Body of pancreas (tissue), 4 donors: ENCODE measurements at regions not wholly inside any gene's neighbourhood (a gene's known extent, or its start where the extent isn't known, plus 50 kb on each side); places are given as distances from the start of the nearest gene placed in this dataset.

Experiments used
- CTCF ChIP-seq, 7 experiments: fragments of 450-650 bp in 4 of 7; fragments of 200-600 bp in 3 of 7; sonication (generic) in 3 of 7; IDR thresholded peaks; one replicate each; pipeline ENCODE4 v1.5.1; 2016 to 2019; ENCODE audit warnings: antibody characterized with exemption in 7 of 7
- POLR2A ChIP-seq, 3 donors: fragments of 450-650 bp; IDR thresholded peaks; one replicate each; pipeline ENCODE4 v1.6.1; 2016; ENCODE audit warnings: antibody characterized with exemption in 3 of 3, mild to moderate bottlenecking in 2 of 3

DNA sequence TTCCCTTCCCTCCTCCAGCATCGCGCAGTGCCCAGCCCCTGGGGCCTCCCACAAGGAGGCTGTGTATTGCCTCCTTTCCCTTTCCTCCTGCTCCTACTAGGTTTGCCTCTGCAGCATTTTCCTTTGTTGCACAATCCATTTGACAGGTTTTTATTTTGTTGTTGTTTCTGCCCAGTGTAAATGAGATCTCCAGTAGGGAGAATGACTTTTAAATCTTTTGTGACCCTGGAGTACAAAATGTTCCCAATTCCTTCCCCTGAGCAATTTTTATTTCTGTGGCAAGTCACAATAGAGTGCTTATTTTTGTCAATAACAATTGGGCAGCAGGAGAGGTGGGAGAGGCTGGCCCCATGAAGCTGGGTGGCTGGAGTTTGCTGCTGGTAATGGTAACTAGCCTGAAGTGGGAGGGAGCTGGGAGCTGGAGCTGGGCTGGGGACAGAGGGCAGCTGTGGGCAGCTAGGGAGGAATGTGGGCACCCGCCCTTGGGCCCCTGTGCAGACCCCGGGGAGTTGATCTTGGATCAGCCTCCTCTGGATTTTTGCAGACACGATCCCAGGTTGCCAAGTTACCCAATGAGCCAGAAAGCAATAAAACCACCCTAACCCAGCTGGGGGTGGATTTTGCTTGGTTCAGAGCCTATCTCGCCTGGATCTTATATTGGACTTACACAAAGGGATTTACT lies 160.1 kb downstream of the KTN1 start:
- TF ChIP-seq CTCF (IDR thresholded peaks at IDR 0.05) (no peak), POLR2A (IDR thresholded peaks at IDR 0.05) (no peak)
